T-cell (primary cell): ENCODE measurements at regions not wholly inside any gene's neighbourhood (a gene's known extent, or its start where the extent isn't known, plus 50 kb on each side); places are given as distances from the start of the nearest gene placed in this dataset.

Experiments used
- ATAC-seq, 4 experiments: fragments of 200-7000 bp in 3 of 4; fragments of 150-1000 bp in 1 of 4; cut with Tn5 transposase; replicated peaks in 1 of 4; 1 replicate in 3 of 4; 2 replicates in 1 of 4; pipeline ENCODE4 v1.10.0; 2021; ENCODE audit warnings: moderate library complexity in 3 of 4, mild to moderate bottlenecking in 2 of 4, moderate number of reproducible peaks in 1 of 4
- CTCF ChIA-PET, 2 donors: fragments of 300-600 bp; sonication (Branson Sonifier 250); formaldehyde crosslinking; loops; one replicate each; lab custom pipeline; 2022; ENCODE audit warnings: antibody characterized with exemption in 2 of 2; lab: Charles Lee
- POLR2A ChIA-PET, 2 donors: fragments of 300-600 bp; sonication (Branson Sonifier 250); formaldehyde crosslinking; loops; one replicate each; lab custom pipeline; 2022; ENCODE audit warnings: antibody characterized with exemption in 2 of 2; lab: Charles Lee
- DNase-seq, 35 experiments: peaks; one replicate each; pipeline versions ENCODE4 v3.0.0 to v3.0.0-alpha.2; 2013 to 2023
- H3K27ac ChIP-seq: one replicate; pipeline ENCODE4 v1.5.1; 2013; ENCODE audit warnings: low read length
- H3K27me3 ChIP-seq, 2 experiments: replicated peaks in 1 of 2; 1 replicate in 1 of 2; 2 replicates in 1 of 2; pipeline versions ENCODE4 v1.6.1 to v1.7.0; 2013; ENCODE audit warnings: low read length in 1 of 2, mixed read lengths in 1 of 2; ENCODE audit not compliant: control insufficient read depth in 2 of 2, insufficient read depth in 2 of 2; ENCODE audit errors: extremely low read depth in 1 of 2
- H3K36me3 ChIP-seq, 2 donors: 1 replicate in 1 of 2; 2 replicates in 1 of 2; pipeline versions ENCODE4 v1.6.1 to v1.7.0; 2013; ENCODE audit warnings: low read length in 1 of 2; ENCODE audit not compliant: control insufficient read depth in 2 of 2, insufficient read depth in 1 of 2; ENCODE audit errors: extremely low read depth in 1 of 2
- H3K4me1 ChIP-seq, 2 experiments: 1 replicate in 1 of 2; 2 replicates in 1 of 2; pipeline versions ENCODE4 v1.6.1 to v1.7.0; 2013; ENCODE audit warnings: low read length in 2 of 2, mixed read lengths in 1 of 2; ENCODE audit not compliant: insufficient read depth in 2 of 2, control insufficient read depth in 1 of 2; ENCODE audit errors: extremely low read depth in 1 of 2
- H3K4me3 ChIP-seq, 2 donors: 1 replicate in 1 of 2; 2 replicates in 1 of 2; pipeline versions ENCODE4 v1.5.1 to v1.7.0; 2013; ENCODE audit warnings: mild to moderate bottlenecking in 2 of 2, low read length in 1 of 2, moderate library complexity in 1 of 2; ENCODE audit not compliant: control insufficient read depth in 1 of 2; ENCODE audit errors: extremely low read depth in 1 of 2
- H3K9me3 ChIP-seq: 2 replicates; pipeline ENCODE4 v1.7.0; 2013
- H3K27ac Mint-ChIP-seq, 2 donors: one replicate each; pipeline ENCODE4 v1.8.0; 2020 to 2021; ENCODE audit warnings: mild to moderate bottlenecking in 2 of 2, mixed read lengths in 2 of 2
- H3K27me3 Mint-ChIP-seq, 2 donors: one replicate each; pipeline ENCODE4 v1.8.0; 2021 to 2022; ENCODE audit warnings: mixed read lengths in 2 of 2
- H3K36me3 Mint-ChIP-seq: one replicate; pipeline ENCODE4 v1.8.0; 2021; ENCODE audit warnings: mixed read lengths
- H3K4me1 Mint-ChIP-seq, 3 donors: one replicate each; pipeline ENCODE4 v1.8.0; 2020 to 2022; ENCODE audit warnings: mixed read lengths in 3 of 3, mild to moderate bottlenecking in 1 of 3
- H3K4me3 Mint-ChIP-seq, 3 donors: one replicate each; pipeline ENCODE4 v1.8.0; 2020 to 2022; ENCODE audit warnings: mild to moderate bottlenecking in 3 of 3, mixed read lengths in 3 of 3, moderate library complexity in 3 of 3
- H3K9me3 Mint-ChIP-seq, 3 donors: one replicate each; pipeline ENCODE4 v1.8.0; 2020 to 2022; ENCODE audit warnings: mixed read lengths in 3 of 3
- WGBS: methylation state at CpG from one replicate; pipeline ENCODE4 v1.1.5; 2013; ENCODE audit warnings: missing lambda C conversion rate; ENCODE audit not compliant: insufficient coverage; 5-methylcytosine and 5-hydroxymethylcytosine counted together

GRCh38 chr5:120152931-120153330 is 311.2 kb upstream of the PRR16 start:
- H3K9me3 Mint-ChIP-seq: no peaks in the 10 kb centered on the region
- ChIA-PET CTCF (no interaction called here), POLR2A (no interaction called here)
- no peaks in the 10 kb centered on the region for H3K4me1 ChIP-seq
- no peak overlapping the region for H3K27ac Mint-ChIP-seq
- H3K27ac ChIP-seq: no peak overlapping the region
- H3K4me3 ChIP-seq: no peak overlapping the region
- no peaks in the 10 kb centered on the region for H3K27me3 Mint-ChIP-seq
- 100% methylated on average over 1 of the region's 4 CpGs for WGBS
- no peaks in the 10 kb centered on the region for H3K27me3 ChIP-seq
- H3K4me3 Mint-ChIP-seq: no peak overlapping the region
- no peak for DNase-seq
- no peaks in the 10 kb centered on the region for H3K36me3 Mint-ChIP-seq
- H3K4me1 Mint-ChIP-seq: no peaks in the 10 kb centered on the region
- no peaks in the 10 kb centered on the region for H3K36me3 ChIP-seq
- H3K9me3 ChIP-seq: no peaks in the 10 kb centered on the region
- ATAC-seq: no peak

- Mint-ChIP-seq H3K9me3 (no peaks in the 10 kb centered on the region), H3K27ac (no peak overlapping the region), H3K4me3 (no peak overlapping the region), H3K27me3 (no peaks in the 10 kb centered on the region), H3K36me3 (no peaks in the 10 kb centered on the region), H3K4me1 (no peaks in the 10 kb centered on the region)
- no peak overlapping the region for H3K27ac ChIP-seq
- no peak for ATAC-seq
- no peaks in the 10 kb centered on the region for H3K9me3 ChIP-seq
- no peaks in the 10 kb centered on the region for H3K27me3 ChIP-seq
- WGBS: no CpG with 5 or more reads among the region's 2 CpGs
- no peaks in the 10 kb centered on the region for H3K4me1 ChIP-seq
- no peaks in the 10 kb centered on the region for H3K36me3 ChIP-seq
- DNase-seq: no peak
- H3K4me3 ChIP-seq: no peak overlapping the region
- POLR2A ChIA-PET: no interaction called here
- CTCF ChIA-PET: no interaction called here
These were observed 310.5 kb upstream of the PRR16 start for GRCh38 chr5:120153551-120153950.

GRCh38 chr5:120155873-120156272 is 308.2 kb upstream of the PRR16 start:
- Mint-ChIP-seq H3K27me3 (no peaks in the 10 kb centered on the region), H3K36me3 (no peaks in the 10 kb centered on the region), H3K27ac (no peak overlapping the region), H3K9me3 (no peaks in the 10 kb centered on the region), H3K4me3 (no peak overlapping the region), H3K4me1 (no peaks in the 10 kb centered on the region)
- CTCF ChIA-PET: no interaction called here
- POLR2A ChIA-PET: no interaction called here
- DNase-seq: no peak
- Histone ChIP-seq H3K4me3 (no peak overlapping the region), H3K9me3 (no peaks in the 10 kb centered on the region), H3K36me3 (no peaks in the 10 kb centered on the region), H3K27me3 (no peaks in the 10 kb centered on the region), H3K4me1 (no peaks in the 10 kb centered on the region), H3K27ac (no peak overlapping the region)
- no CpG with 5 or more reads among the region's 1 CpG for WGBS
- ATAC-seq: no peak

GRCh38 chr5:120158211-120158610 is 305.9 kb upstream of the PRR16 start:
- no peaks in the 10 kb centered on the region for H3K27me3 Mint-ChIP-seq
- H3K27me3 ChIP-seq: no peaks in the 10 kb centered on the region
- no peak overlapping the region for H3K4me3 ChIP-seq
- no peaks in the 10 kb centered on the region for H3K4me1 ChIP-seq
- no CpG with 5 or more reads among the region's 1 CpG for WGBS
- ATAC-seq (no peak), DNase-seq (no peak)
- ChIA-PET POLR2A (no interaction called here), CTCF (no interaction called here)
- H3K27ac Mint-ChIP-seq: no peak overlapping the region
- no peaks in the 10 kb centered on the region for H3K36me3 Mint-ChIP-seq
- no peaks in the 10 kb centered on the region for H3K9me3 Mint-ChIP-seq
- H3K4me1 Mint-ChIP-seq: no peaks in the 10 kb centered on the region
- H3K9me3 ChIP-seq: no peaks in the 10 kb centered on the region
- no peak overlapping the region for H3K27ac ChIP-seq
- H3K36me3 ChIP-seq: no peaks in the 10 kb centered on the region
- H3K4me3 Mint-ChIP-seq: no peak overlapping the region

- Mint-ChIP-seq H3K27ac (no peak overlapping the region), H3K27me3 (no peaks in the 10 kb centered on the region), H3K36me3 (no peaks in the 10 kb centered on the region), H3K4me1 (no peaks in the 10 kb centered on the region), H3K4me3 (no peak overlapping the region), H3K9me3 (no peaks in the 10 kb centered on the region)
- no peaks in the 10 kb centered on the region for H3K4me1 ChIP-seq
- no CpG with 5 or more reads among the region's 3 CpGs for WGBS
- no peak overlapping the region for H3K4me3 ChIP-seq
- no peak for ATAC-seq
- POLR2A ChIA-PET: no interaction called here
- H3K36me3 ChIP-seq: no peaks in the 10 kb centered on the region
- H3K27ac ChIP-seq: no peak overlapping the region
- DNase-seq: no peak
- no peaks in the 10 kb centered on the region for H3K9me3 ChIP-seq
- CTCF ChIA-PET: no interaction called here
- H3K27me3 ChIP-seq: no peaks in the 10 kb centered on the region
These were observed 304.9 kb upstream of the PRR16 start for GRCh38 chr5:120159155-120159554.

GRCh38 chr5:120160124-120160895 is 303.8 kb upstream of the PRR16 start:
- Mint-ChIP-seq H3K4me1 (no peaks in the 10 kb centered on the region), H3K36me3 (no peaks in the 10 kb centered on the region), H3K27me3 (no peaks in the 10 kb centered on the region), H3K4me3 (no peak overlapping the region), H3K9me3 (no peaks in the 10 kb centered on the region), H3K27ac (no peak overlapping the region)
- WGBS: 43% methylated on average over 1 of the region's 4 CpGs
- H3K36me3 ChIP-seq: no peaks in the 10 kb centered on the region
- H3K27me3 ChIP-seq: no peaks in the 10 kb centered on the region
- H3K4me1 ChIP-seq: no peaks in the 10 kb centered on the region
- ATAC-seq (no peak), DNase-seq (no peak)
- no peaks in the 10 kb centered on the region for H3K9me3 ChIP-seq
- H3K27ac ChIP-seq: no peak overlapping the region
- POLR2A ChIA-PET: no interaction called here
- CTCF ChIA-PET: no interaction called here
- H3K4me3 ChIP-seq: no peak overlapping the region

GRCh38 chr5:120162321-120162720 is 301.8 kb upstream of the PRR16 start:
- ATAC-seq (no peak), DNase-seq (no peak)
- H3K27ac Mint-ChIP-seq: no peak overlapping the region
- no peaks in the 10 kb centered on the region for H3K36me3 Mint-ChIP-seq
- Histone ChIP-seq H3K27ac (no peak overlapping the region), H3K27me3 (no peaks in the 10 kb centered on the region), H3K36me3 (no peaks in the 10 kb centered on the region), H3K9me3 (no peaks in the 10 kb centered on the region), H3K4me1 (no peaks in the 10 kb centered on the region), H3K4me3 (no peak overlapping the region)
- H3K4me3 Mint-ChIP-seq: no peak overlapping the region
- H3K27me3 Mint-ChIP-seq: no peaks in the 10 kb centered on the region
- CTCF ChIA-PET: no interaction called here
- peaks cover 0 to 3% (median 0%) of the 10 kb centered on the region in 3 donors for H3K9me3 Mint-ChIP-seq
- H3K4me1 Mint-ChIP-seq: no peaks in the 10 kb centered on the region
- POLR2A ChIA-PET: no interaction called here
